ENCODE measurements at regions not wholly inside any gene's neighbourhood (a gene's known extent, or its start where the extent isn't known, plus 50 kb on each side); places are given as distances from the start of the nearest gene placed in this dataset.

DNA sequence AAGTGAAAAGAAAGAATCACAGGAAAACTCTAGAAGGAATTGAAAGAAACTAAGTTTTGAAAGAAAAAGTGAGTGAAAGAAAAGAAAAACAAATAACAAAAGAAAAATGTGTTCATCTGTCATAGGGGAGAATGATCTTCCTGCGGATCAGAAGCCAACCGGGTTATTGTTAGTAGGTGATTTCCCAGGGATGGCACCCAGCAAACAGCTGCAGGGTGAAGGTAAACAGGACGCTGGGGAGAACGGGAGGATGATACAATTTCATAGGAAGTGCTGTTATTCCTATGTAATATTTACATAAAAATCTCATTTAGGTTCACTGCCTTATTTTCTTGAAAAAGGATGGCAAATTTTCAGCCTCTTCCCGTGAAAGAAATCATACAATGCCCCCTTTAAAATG lies 72.4 kb upstream of the LHFPL2 start:
- TF ChIP-seq EZH2 (IDR thresholded peaks at IDR 0.05; ENCODE audit: borderline replicate concordance, low read depth, low read length, severe bottlenecking) (no peak), POLR2AphosphoS5 (IDR thresholded peaks at IDR 0.05; ENCODE audit: insufficient read depth, low read depth, low read length) (no peak), MAX (IDR thresholded peaks at IDR 0.05; ENCODE audit: insufficient read depth, insufficient read length) (no peak), POLR2A (IDR thresholded peaks at IDR 0.05; ENCODE audit: low read depth, low read length) (no peak)
- TF ChIP-seq, protein P1, sequence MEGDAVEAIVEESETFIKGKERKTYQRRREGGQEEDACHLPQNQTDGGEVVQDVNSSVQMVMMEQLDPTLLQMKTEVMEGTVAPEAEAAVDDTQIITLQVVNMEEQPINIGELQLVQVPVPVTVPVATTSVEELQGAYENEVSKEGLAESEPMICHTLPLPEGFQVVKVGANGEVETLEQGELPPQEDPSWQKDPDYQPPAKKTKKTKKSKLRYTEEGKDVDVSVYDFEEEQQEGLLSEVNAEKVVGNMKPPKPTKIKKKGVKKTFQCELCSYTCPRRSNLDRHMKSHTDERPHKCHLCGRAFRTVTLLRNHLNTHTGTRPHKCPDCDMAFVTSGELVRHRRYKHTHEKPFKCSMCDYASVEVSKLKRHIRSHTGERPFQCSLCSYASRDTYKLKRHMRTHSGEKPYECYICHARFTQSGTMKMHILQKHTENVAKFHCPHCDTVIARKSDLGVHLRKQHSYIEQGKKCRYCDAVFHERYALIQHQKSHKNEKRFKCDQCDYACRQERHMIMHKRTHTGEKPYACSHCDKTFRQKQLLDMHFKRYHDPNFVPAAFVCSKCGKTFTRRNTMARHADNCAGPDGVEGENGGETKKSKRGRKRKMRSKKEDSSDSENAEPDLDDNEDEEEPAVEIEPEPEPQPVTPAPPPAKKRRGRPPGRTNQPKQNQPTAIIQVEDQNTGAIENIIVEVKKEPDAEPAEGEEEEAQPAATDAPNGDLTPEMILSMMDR (IDR thresholded peaks at IDR 0.05; ENCODE audit: extremely low read depth in 1 of 2, insufficient read depth in 1 of 2, low read depth in 1 of 2, low read length in 2 of 2), result no peak
